Prostate gland (tissue), 2 donors: ENCODE measurements at regions not wholly inside any gene's neighbourhood (a gene's known extent, or its start where the extent isn't known, plus 50 kb on each side); places are given as distances from the start of the nearest gene placed in this dataset.

Experiments used
- DNase-seq: peaks from one replicate; pipeline ENCODE4 v3.0.0-alpha.2; 2019; ENCODE audit warnings: low spot score
- H3K27ac ChIP-seq, 2 donors: fragments of 200-600 bp; sonication (generic); 2 replicates each; pipeline ENCODE4 v1.5.1; 2017 to 2019
- H3K27me3 ChIP-seq: fragments of 200-600 bp; sonication (generic); replicated peaks from 2 replicates; pipeline ENCODE4 v1.5.1; 2019; ENCODE audit not compliant: insufficient read depth
- H3K36me3 ChIP-seq, 2 donors: fragments of 200-600 bp; sonication (generic); 1 replicate in 1 of 2; 2 replicates in 1 of 2; pipeline versions ENCODE4 v1.5.1 to v1.8.1; 2017 to 2019
- H3K4me1 ChIP-seq: fragments of 200-600 bp; sonication (generic); replicated peaks from 2 replicates; pipeline ENCODE4 v1.5.1; 2019
- H3K4me3 ChIP-seq, 2 donors: fragments of 200-600 bp; sonication (generic); 2 replicates each; pipeline ENCODE4 v1.5.1; 2017 to 2019
- H3K9me3 ChIP-seq: fragments of 200-600 bp; sonication (generic); 2 replicates; pipeline ENCODE4 v1.5.1; 2017
- CTCF ChIP-seq, 4 experiments: fragments of 200-600 bp in 2 of 4; fragments of 450-650 bp in 2 of 4; sonication (generic) in 2 of 4; IDR thresholded peaks; 1 replicate in 3 of 4; 2 replicates in 1 of 4; pipeline ENCODE4 v1.5.1; 2016 to 2019; ENCODE audit warnings: antibody characterized with exemption in 4 of 4, mild to moderate bottlenecking in 2 of 4, moderate library complexity in 2 of 4
- POLR2A ChIP-seq: fragments of 450-650 bp; IDR thresholded peaks from one replicate; pipeline ENCODE4 v1.6.1; 2016; ENCODE audit warnings: antibody characterized with exemption, mild to moderate bottlenecking
- POLR2AphosphoS5 ChIP-seq: sonication (generic); formaldehyde crosslinking; IDR thresholded peaks from one replicate; pipeline ENCODE4 v1.6.1; 2017; ENCODE audit warnings: antibody characterized with exemption
- WGBS: methylation state at CpG from one replicate; pipeline ENCODE4 v1.1.5; 2018; 5-methylcytosine and 5-hydroxymethylcytosine counted together
- intact Hi-C: fragments of 100-400 bp; cut with DNase I; formaldehyde crosslinking; loops from one replicate; pipeline ENCODE4 v1.14.2; 2022

- Histone ChIP-seq H3K27ac (no peak overlapping the region), H3K36me3 (no peaks in the 10 kb centered on the region), H3K4me3 (no peak overlapping the region), H3K4me1 (no peaks in the 10 kb centered on the region), H3K9me3 (no peaks in the 10 kb centered on the region), H3K27me3 (no peaks in the 10 kb centered on the region)
- TF ChIP-seq POLR2A (no peak), POLR2AphosphoS5 (no peak), CTCF (IDR thresholded peaks at IDR 0.05) (no peak)
- intact Hi-C loops = no loop called here
- DNase-seq = no peak
- 90% methylated on average over 2 of the region's 2 CpGs for WGBS
Measured at GRCh38 chr4:140284456-140284855, 89.0 kb upstream of the SCOC start.

- Histone ChIP-seq H3K4me1 (no peaks in the 10 kb centered on the region), H3K27me3 (no peaks in the 10 kb centered on the region), H3K36me3 (no peaks in the 10 kb centered on the region), H3K4me3 (no peak overlapping the region), H3K9me3 (no peaks in the 10 kb centered on the region), H3K27ac (no peak overlapping the region)
- TF ChIP-seq POLR2A (no peak), CTCF (IDR thresholded peaks at IDR 0.05) (no peak), POLR2AphosphoS5 (no peak)
- DNase-seq = no peak
- 78% methylated on average over 5 of the region's 5 CpGs for WGBS
- intact Hi-C loops = no loop called here
Measured at GRCh38 chr4:140281828-140282552, 91.5 kb upstream of the SCOC start.

- Histone ChIP-seq H3K36me3 (no peaks in the 10 kb centered on the region), H3K27ac (no peak overlapping the region), H3K27me3 (no peaks in the 10 kb centered on the region), H3K4me1 (no peaks in the 10 kb centered on the region), H3K4me3 (no peak overlapping the region), H3K9me3 (no peaks in the 10 kb centered on the region)
- no peak for DNase-seq
- TF ChIP-seq CTCF (IDR thresholded peaks at IDR 0.05) (no peak), POLR2AphosphoS5 (no peak), POLR2A (no peak)
- intact Hi-C loops = no loop called here
Measured at GRCh38 chr4:140277576-140277975, 95.9 kb upstream of the SCOC start.

GRCh38 chr4:140271553-140271952, 101.9 kb upstream of the SCOC start:
- Histone ChIP-seq H3K4me1 (no peaks in the 10 kb centered on the region), H3K4me3 (no peak overlapping the region), H3K9me3 (no peaks in the 10 kb centered on the region), H3K27me3 (no peaks in the 10 kb centered on the region), H3K27ac (no peak overlapping the region), H3K36me3 (no peaks in the 10 kb centered on the region)
- DNase-seq = no peak
- no peak for TF ChIP-seq POLR2AphosphoS5
- intact Hi-C loops = no loop called here
- 95% methylated on average over 4 of the region's 4 CpGs for WGBS

- WGBS = 90% methylated on average over 6 of the region's 6 CpGs
- no peaks in the 10 kb centered on the region for H3K9me3 ChIP-seq
- no peaks in the 10 kb centered on the region for H3K36me3 ChIP-seq
- no peak overlapping the region for H3K4me3 ChIP-seq
- H3K27ac ChIP-seq = no peak overlapping the region
- no peaks in the 10 kb centered on the region for H3K4me1 ChIP-seq
- no peaks in the 10 kb centered on the region for H3K27me3 ChIP-seq
- intact Hi-C loops = no loop called here
- TF ChIP-seq POLR2A = no peak
- TF ChIP-seq CTCF (IDR thresholded peaks at IDR 0.05) = no peak
- no peak for TF ChIP-seq POLR2AphosphoS5
- no peak for DNase-seq
Measured at GRCh38 chr4:140269369-140269768, 104.1 kb upstream of the SCOC start.
